ENCODE measurements at regions not wholly inside any gene's neighbourhood (a gene's known extent, or its start where the extent isn't known, plus 50 kb on each side); places are given as distances from the start of the nearest gene placed in this dataset.

DNA sequence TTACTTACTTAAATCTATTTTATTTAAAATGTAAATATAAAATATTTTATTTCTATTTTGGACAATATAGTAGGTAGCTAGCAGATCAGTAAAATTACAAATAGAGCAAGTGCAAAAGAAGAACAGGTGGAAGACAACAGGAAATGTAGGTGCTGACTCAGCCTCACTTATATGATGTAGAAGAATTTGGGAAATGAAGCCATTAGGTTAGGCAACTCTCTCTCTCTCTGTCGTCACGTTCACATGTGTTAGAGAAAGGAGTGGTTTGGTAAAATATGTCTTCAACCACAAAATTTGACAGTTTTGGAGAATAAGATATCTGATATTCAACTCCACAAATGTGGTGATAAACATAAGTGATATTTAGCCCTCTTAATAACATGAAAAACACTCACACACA lies 532.5 kb upstream of the KCNMB2 start:
- H3K9me3 ChIP-seq (ENCODE audit: control extremely low read depth in 1 of 3, control insufficient read depth in 2 of 3, insufficient read depth in 1 of 3, low read length in 2 of 3) = peaks cover 0 to 4% (median 1%) of the 10 kb centered on the region in 3 donors
- no peak overlapping the region for H3K4me3 ChIP-seq (ENCODE audit: control extremely low read depth in 1 of 5, extremely low read depth in 1 of 5, insufficient read depth in 1 of 5, low read depth in 2 of 5, low read length in 4 of 5)
- H2AFZ ChIP-seq (ENCODE audit: insufficient read depth, low read depth, low read length, poor library complexity, severe bottlenecking) = no peak overlapping the region
- no peak overlapping the region for H3K27ac Mint-ChIP-seq
- H4K20me1 ChIP-seq (ENCODE audit: control insufficient read depth, insufficient read depth, low read length, poor library complexity, severe bottlenecking) = no peaks in the 10 kb centered on the region
- no peak for DNase-seq
- POLR2A ChIA-PET = no interaction called here
- peaks cover 7 to 9% of the 10 kb centered on the region in 2 donors for H3K4me1 ChIP-seq (ENCODE audit: control insufficient read depth in 2 of 2, insufficient read depth in 2 of 2, low read length in 2 of 2)
- peaks cover 8% of the 10 kb centered on the region for H3K9me3 Mint-ChIP-seq (ENCODE audit: insufficient read depth)
- no peak overlapping the region for H3K27ac ChIP-seq (ENCODE audit: low read length in 2 of 2)
- H3K79me2 ChIP-seq (ENCODE audit: control insufficient read depth, insufficient read depth, low read length) = no peaks in the 10 kb centered on the region
- no peak for ATAC-seq (ENCODE audit: low read depth)
- H3K4me3 Mint-ChIP-seq = no peak overlapping the region
- H3K27me3 Mint-ChIP-seq = no peaks in the 10 kb centered on the region
- CTCF ChIA-PET = no interaction called here
- no peaks in the 10 kb centered on the region for H3K36me3 ChIP-seq (replicated peaks in 1 of 2; ENCODE audit: control extremely low read depth in 1 of 2, control insufficient read depth in 1 of 2, extremely low read depth in 1 of 2, insufficient read depth in 2 of 2, low read length in 1 of 2)
- WGBS (ENCODE audit: insufficient coverage) = no CpG with 5 or more reads among the region's 2 CpGs
- no peak for TF ChIP-seq EZH2 (IDR thresholded peaks at IDR 0.05; ENCODE audit: borderline replicate concordance, insufficient read depth, low read depth, low read length, poor library complexity, severe bottlenecking)
- TF ChIP-seq, protein P1, sequence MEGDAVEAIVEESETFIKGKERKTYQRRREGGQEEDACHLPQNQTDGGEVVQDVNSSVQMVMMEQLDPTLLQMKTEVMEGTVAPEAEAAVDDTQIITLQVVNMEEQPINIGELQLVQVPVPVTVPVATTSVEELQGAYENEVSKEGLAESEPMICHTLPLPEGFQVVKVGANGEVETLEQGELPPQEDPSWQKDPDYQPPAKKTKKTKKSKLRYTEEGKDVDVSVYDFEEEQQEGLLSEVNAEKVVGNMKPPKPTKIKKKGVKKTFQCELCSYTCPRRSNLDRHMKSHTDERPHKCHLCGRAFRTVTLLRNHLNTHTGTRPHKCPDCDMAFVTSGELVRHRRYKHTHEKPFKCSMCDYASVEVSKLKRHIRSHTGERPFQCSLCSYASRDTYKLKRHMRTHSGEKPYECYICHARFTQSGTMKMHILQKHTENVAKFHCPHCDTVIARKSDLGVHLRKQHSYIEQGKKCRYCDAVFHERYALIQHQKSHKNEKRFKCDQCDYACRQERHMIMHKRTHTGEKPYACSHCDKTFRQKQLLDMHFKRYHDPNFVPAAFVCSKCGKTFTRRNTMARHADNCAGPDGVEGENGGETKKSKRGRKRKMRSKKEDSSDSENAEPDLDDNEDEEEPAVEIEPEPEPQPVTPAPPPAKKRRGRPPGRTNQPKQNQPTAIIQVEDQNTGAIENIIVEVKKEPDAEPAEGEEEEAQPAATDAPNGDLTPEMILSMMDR (IDR thresholded peaks at IDR 0.05) = no peak
- intact Hi-C loops (cut with micrococcal nuclease) = no loop called here
- no peaks in the 10 kb centered on the region for H3K27me3 ChIP-seq (replicated peaks in 1 of 4; ENCODE audit: control extremely low read depth in 1 of 4, control insufficient read depth in 3 of 4, insufficient read depth in 4 of 4, low read length in 3 of 4)
- H3K4me1 Mint-ChIP-seq = peaks cover 9% of the 10 kb centered on the region
- no peak overlapping the region for H3K4me2 ChIP-seq (replicated peaks; ENCODE audit: low read depth, low read length, poor library complexity, severe bottlenecking)
- no peak overlapping the region for H3K9ac ChIP-seq (ENCODE audit: low read length)

DNA sequence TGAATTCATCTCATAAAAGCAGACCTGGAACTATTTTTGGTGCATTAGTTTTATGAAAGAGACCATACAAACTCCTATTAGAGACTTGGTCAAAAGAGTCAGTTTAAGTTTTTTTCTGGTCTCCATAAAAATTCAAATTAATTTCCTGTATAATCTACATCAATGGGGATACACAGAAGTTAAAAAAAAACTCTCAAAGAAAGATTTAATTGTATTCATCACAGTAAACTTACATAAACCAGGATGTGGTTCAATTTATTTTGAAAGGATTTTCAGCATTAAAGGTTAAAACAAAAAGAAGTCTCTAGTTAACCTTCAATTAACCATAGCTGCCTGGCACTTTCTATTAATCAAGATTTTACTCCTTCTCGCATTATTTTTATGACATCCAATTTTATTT lies 530.3 kb upstream of the KCNMB2 start:
- no peak for DNase-seq
- intact Hi-C loops (cut with micrococcal nuclease) = no loop called here

More for the DNA sequence above, 530.3 kb upstream of the KCNMB2 start:
- H3K4me3 ChIP-seq (ENCODE audit: control extremely low read depth in 1 of 5, extremely low read depth in 1 of 5, insufficient read depth in 1 of 5, low read depth in 2 of 5, low read length in 4 of 5) = no peak overlapping the region
- no peak overlapping the region for H3K27ac ChIP-seq (ENCODE audit: low read length in 2 of 2)
- no peak overlapping the region for H3K27ac Mint-ChIP-seq
- no peaks in the 10 kb centered on the region for H3K27me3 Mint-ChIP-seq
- H3K4me3 Mint-ChIP-seq = no peak overlapping the region
- H3K4me1 Mint-ChIP-seq = peaks cover 9% of the 10 kb centered on the region
- no peak overlapping the region for H3K4me2 ChIP-seq (replicated peaks; ENCODE audit: low read depth, low read length, poor library complexity, severe bottlenecking)
- ChIA-PET POLR2A (no interaction called here), CTCF (no interaction called here)
- H3K36me3 ChIP-seq (replicated peaks in 1 of 2; ENCODE audit: control extremely low read depth in 1 of 2, control insufficient read depth in 1 of 2, extremely low read depth in 1 of 2, insufficient read depth in 2 of 2, low read length in 1 of 2) = no peaks in the 10 kb centered on the region
- H3K9me3 Mint-ChIP-seq (ENCODE audit: insufficient read depth) = peaks cover 3% of the 10 kb centered on the region
- H2AFZ ChIP-seq (ENCODE audit: insufficient read depth, low read depth, low read length, poor library complexity, severe bottlenecking) = no peak overlapping the region
- no peaks in the 10 kb centered on the region for H3K9me3 ChIP-seq (ENCODE audit: control extremely low read depth in 1 of 3, control insufficient read depth in 2 of 3, insufficient read depth in 1 of 3, low read length in 2 of 3)
- no peaks in the 10 kb centered on the region for H3K79me2 ChIP-seq (ENCODE audit: control insufficient read depth, insufficient read depth, low read length)
- no peak for TF ChIP-seq EZH2 (IDR thresholded peaks at IDR 0.05; ENCODE audit: borderline replicate concordance, insufficient read depth, low read depth, low read length, poor library complexity, severe bottlenecking)
- TF ChIP-seq, protein P1 (IDR thresholded peaks at IDR 0.05) = no peak
- H3K9ac ChIP-seq (ENCODE audit: low read length) = no peak overlapping the region
- WGBS (ENCODE audit: insufficient coverage) = no CpG with 5 or more reads among the region's 1 CpG
- H3K4me1 ChIP-seq (ENCODE audit: control insufficient read depth in 2 of 2, insufficient read depth in 2 of 2, low read length in 2 of 2) = peaks cover 7 to 9% of the 10 kb centered on the region in 2 donors
- no peak for ATAC-seq (ENCODE audit: low read depth)
- H3K27me3 ChIP-seq (replicated peaks in 1 of 4; ENCODE audit: control extremely low read depth in 1 of 4, control insufficient read depth in 3 of 4, insufficient read depth in 4 of 4, low read length in 3 of 4) = no peaks in the 10 kb centered on the region
- H4K20me1 ChIP-seq (ENCODE audit: control insufficient read depth, insufficient read depth, low read length, poor library complexity, severe bottlenecking) = no peaks in the 10 kb centered on the region
